ENCODE measurements at regions not wholly inside any gene's neighbourhood (a gene's known extent, or its start where the extent isn't known, plus 50 kb on each side); places are given as distances from the start of the nearest gene placed in this dataset.

DNA sequence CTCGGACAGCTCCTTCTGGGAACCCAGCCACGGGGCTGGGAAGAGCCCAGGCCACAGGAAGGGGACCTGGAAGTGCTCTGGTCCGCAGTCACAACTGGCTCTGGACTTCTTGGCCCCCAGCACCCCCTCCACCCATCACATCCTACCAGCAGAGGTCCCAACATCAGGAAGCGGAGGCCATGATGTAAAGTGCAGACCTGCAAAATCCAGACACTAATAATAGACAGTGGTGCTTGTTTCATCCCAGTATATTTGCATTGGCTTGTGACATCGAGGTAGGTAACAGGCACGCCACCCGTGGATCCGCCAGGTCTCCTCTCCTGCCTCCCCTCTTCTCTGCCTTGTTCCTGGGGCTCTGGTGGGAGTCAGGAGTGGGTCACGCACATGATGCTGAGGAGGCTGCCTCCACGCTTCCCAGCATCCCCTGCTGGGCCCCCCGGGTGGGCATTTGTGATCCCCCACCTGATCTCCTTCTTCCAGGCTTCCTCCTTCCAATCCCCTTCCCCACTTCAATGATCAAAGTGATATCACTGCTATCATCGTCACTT, 1454.0 kb downstream of the BRD1 start:
- TF ChIP-seq EZH2 (optimal IDR thresholded peaks at IDR 0.05; ENCODE audit: low read depth, low read length), result no peak
- TF ChIP-seq, protein P1, sequence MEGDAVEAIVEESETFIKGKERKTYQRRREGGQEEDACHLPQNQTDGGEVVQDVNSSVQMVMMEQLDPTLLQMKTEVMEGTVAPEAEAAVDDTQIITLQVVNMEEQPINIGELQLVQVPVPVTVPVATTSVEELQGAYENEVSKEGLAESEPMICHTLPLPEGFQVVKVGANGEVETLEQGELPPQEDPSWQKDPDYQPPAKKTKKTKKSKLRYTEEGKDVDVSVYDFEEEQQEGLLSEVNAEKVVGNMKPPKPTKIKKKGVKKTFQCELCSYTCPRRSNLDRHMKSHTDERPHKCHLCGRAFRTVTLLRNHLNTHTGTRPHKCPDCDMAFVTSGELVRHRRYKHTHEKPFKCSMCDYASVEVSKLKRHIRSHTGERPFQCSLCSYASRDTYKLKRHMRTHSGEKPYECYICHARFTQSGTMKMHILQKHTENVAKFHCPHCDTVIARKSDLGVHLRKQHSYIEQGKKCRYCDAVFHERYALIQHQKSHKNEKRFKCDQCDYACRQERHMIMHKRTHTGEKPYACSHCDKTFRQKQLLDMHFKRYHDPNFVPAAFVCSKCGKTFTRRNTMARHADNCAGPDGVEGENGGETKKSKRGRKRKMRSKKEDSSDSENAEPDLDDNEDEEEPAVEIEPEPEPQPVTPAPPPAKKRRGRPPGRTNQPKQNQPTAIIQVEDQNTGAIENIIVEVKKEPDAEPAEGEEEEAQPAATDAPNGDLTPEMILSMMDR (IDR thresholded peaks at IDR 0.05; ENCODE audit: low read length), result no peak
- TF ChIP-seq EZH2phosphoT487 (IDR thresholded peaks at IDR 0.05; ENCODE audit: low read length), result no peak

Measured in MM.1S (cell line).